Bronchial epithelial cell (primary cell): ENCODE measurements at regions not wholly inside any gene's neighbourhood (a gene's known extent, or its start where the extent isn't known, plus 50 kb on each side); places are given as distances from the start of the nearest gene placed in this dataset.

Experiments used
- DNase-seq: peaks from one replicate; pipeline ENCODE4 v3.0.0-alpha.2; 2010; ENCODE audit warnings: low read depth
- FAIRE-seq: peaks from 2 replicates; lab custom pipeline; 2011; peaks lifted over from hg19 to GRCh38; lab: Jason Lieb, UNC
- H3K27me3 ChIP-seq: 2 replicates; pipeline ENCODE4 v1.5.1; 2011; ENCODE audit warnings: low read length; ENCODE audit not compliant: control insufficient read depth, insufficient read depth
- H3K36me3 ChIP-seq: 2 replicates; pipeline ENCODE4 v1.5.1; 2011; ENCODE audit warnings: low read length; ENCODE audit not compliant: control insufficient read depth, insufficient read depth
- H3K4me3 ChIP-seq: 2 replicates; pipeline ENCODE4 v1.5.1; 2011; ENCODE audit warnings: mild to moderate bottlenecking, low read depth, low read length, control low read depth
- CTCF ChIP-seq: IDR thresholded peaks from 2 replicates; pipeline ENCODE4 v1.5.1; 2011; ENCODE audit warnings: mild to moderate bottlenecking, moderate library complexity, low read length, control low read depth, inconsistent platforms; ENCODE audit not compliant: insufficient read depth, severe bottlenecking

GRCh38 chr3:88209356-88209755, 59.6 kb downstream of the C3orf38 start:
- TF ChIP-seq CTCF = no peak
- FAIRE-seq (no peak), DNase-seq (no peak)

GRCh38 chr3:88211096-88211890, 61.5 kb downstream of the C3orf38 start:
- Histone ChIP-seq H3K36me3 (no peaks in the 10 kb centered on the region), H3K27me3 (no peaks in the 10 kb centered on the region), H3K4me3 (no peak overlapping the region)
- no peak for DNase-seq
- FAIRE-seq = no peak
- TF ChIP-seq CTCF = no peak

More at GRCh38 chr3:88209356-88209755, 59.6 kb downstream of the C3orf38 start:
- no peaks in the 10 kb centered on the region for H3K27me3 ChIP-seq
- no peaks in the 10 kb centered on the region for H3K36me3 ChIP-seq
- H3K4me3 ChIP-seq = no peak overlapping the region

- peak; percentile 53 for DNase-seq
- Histone ChIP-seq H3K4me3 (no peak overlapping the region), H3K27me3 (no peaks in the 10 kb centered on the region), H3K36me3 (no peaks in the 10 kb centered on the region)
- no peak for FAIRE-seq
- TF ChIP-seq CTCF = peak; percentile 67
Observed at GRCh38 chr3:88219138-88219792, 69.5 kb downstream of the C3orf38 start.

GRCh38 chr3:88220126-88220525, 70.4 kb downstream of the C3orf38 start:
- no peak for DNase-seq
- H3K36me3 ChIP-seq = no peaks in the 10 kb centered on the region
- no peak for TF ChIP-seq CTCF
- no peak for FAIRE-seq
- no peak overlapping the region for H3K4me3 ChIP-seq
- no peaks in the 10 kb centered on the region for H3K27me3 ChIP-seq

GRCh38 chr3:88221726-88222125, 72.0 kb downstream of the C3orf38 start:
- Histone ChIP-seq H3K4me3 (no peak overlapping the region), H3K36me3 (no peaks in the 10 kb centered on the region), H3K27me3 (no peaks in the 10 kb centered on the region)
- DNase-seq (no peak), FAIRE-seq (no peak)
- TF ChIP-seq CTCF = no peak
